Endothelial cell (in vitro differentiated cells): ENCODE measurements at regions not wholly inside any gene's neighbourhood (a gene's known extent, or its start where the extent isn't known, plus 50 kb on each side); places are given as distances from the start of the nearest gene placed in this dataset.

ENCODE experiments used
- DNase-seq: peaks from one replicate; pipeline ENCODE4 v3.0.0; 2021; ENCODE audit warnings: low spot score
- H3K27ac Mint-ChIP-seq: one replicate; pipeline ENCODE4 v1.8.0; 2021; ENCODE audit warnings: mixed read lengths, inconsistent platforms; ENCODE audit not compliant: unreplicated experiment
- H3K27me3 Mint-ChIP-seq: one replicate; pipeline ENCODE4 v1.8.0; 2021; ENCODE audit warnings: mild to moderate bottlenecking, moderate library complexity, mixed read lengths, inconsistent platforms; ENCODE audit not compliant: unreplicated experiment
- H3K36me3 Mint-ChIP-seq: one replicate; pipeline ENCODE4 v1.8.0; 2021; ENCODE audit warnings: mild to moderate bottlenecking, low read depth, mixed read lengths, inconsistent platforms; ENCODE audit not compliant: unreplicated experiment
- H3K4me1 Mint-ChIP-seq: one replicate; pipeline ENCODE4 v1.8.0; 2021; ENCODE audit warnings: mild to moderate bottlenecking, mixed read lengths, inconsistent platforms; ENCODE audit not compliant: unreplicated experiment
- H3K4me3 Mint-ChIP-seq: one replicate; pipeline ENCODE4 v1.8.0; 2021; ENCODE audit warnings: mild to moderate bottlenecking, mixed read lengths, inconsistent platforms; ENCODE audit not compliant: unreplicated experiment
- H3K9me3 Mint-ChIP-seq: one replicate; pipeline ENCODE4 v1.8.0; 2021; ENCODE audit warnings: mixed read lengths, inconsistent platforms; ENCODE audit not compliant: unreplicated experiment
- TF ChIP-seq, protein P1 (sequence below): fragments of 200-600 bp; sonication (generic); IDR thresholded peaks from one replicate; pipeline ENCODE4 v1.5.0; 2021; ENCODE audit warnings: antibody characterized with exemption; ENCODE audit not compliant: unreplicated experiment

DNA sequence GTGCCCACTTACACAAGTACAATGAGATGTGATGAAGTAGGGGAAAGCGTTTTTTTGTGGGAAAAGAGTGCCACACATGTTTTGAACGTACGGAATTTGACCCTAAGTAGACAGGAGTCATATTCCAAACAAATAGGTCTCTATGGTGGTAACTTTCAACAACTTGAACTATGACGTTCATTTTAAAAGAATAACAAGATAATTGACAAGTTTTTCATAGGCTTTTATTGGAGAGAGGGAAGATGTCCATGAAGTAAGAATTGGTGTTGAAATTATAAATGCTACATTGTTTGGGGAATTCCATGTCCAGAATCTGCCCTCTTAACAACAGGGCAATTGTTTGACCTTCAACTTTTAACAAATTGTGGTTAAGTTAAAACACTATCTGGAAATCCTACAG, 126.5 kb downstream of the GASK1B start:
- Mint-ChIP-seq H3K27ac (no peak overlapping the region), H3K4me3 (no peak overlapping the region), H3K27me3 (no peaks in the 10 kb centered on the region), H3K4me1 (no peaks in the 10 kb centered on the region), H3K36me3 (no peaks in the 10 kb centered on the region), H3K9me3 (no peaks in the 10 kb centered on the region)
- DNase-seq: no peak
- TF ChIP-seq, protein P1, sequence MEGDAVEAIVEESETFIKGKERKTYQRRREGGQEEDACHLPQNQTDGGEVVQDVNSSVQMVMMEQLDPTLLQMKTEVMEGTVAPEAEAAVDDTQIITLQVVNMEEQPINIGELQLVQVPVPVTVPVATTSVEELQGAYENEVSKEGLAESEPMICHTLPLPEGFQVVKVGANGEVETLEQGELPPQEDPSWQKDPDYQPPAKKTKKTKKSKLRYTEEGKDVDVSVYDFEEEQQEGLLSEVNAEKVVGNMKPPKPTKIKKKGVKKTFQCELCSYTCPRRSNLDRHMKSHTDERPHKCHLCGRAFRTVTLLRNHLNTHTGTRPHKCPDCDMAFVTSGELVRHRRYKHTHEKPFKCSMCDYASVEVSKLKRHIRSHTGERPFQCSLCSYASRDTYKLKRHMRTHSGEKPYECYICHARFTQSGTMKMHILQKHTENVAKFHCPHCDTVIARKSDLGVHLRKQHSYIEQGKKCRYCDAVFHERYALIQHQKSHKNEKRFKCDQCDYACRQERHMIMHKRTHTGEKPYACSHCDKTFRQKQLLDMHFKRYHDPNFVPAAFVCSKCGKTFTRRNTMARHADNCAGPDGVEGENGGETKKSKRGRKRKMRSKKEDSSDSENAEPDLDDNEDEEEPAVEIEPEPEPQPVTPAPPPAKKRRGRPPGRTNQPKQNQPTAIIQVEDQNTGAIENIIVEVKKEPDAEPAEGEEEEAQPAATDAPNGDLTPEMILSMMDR: no peak

DNA sequence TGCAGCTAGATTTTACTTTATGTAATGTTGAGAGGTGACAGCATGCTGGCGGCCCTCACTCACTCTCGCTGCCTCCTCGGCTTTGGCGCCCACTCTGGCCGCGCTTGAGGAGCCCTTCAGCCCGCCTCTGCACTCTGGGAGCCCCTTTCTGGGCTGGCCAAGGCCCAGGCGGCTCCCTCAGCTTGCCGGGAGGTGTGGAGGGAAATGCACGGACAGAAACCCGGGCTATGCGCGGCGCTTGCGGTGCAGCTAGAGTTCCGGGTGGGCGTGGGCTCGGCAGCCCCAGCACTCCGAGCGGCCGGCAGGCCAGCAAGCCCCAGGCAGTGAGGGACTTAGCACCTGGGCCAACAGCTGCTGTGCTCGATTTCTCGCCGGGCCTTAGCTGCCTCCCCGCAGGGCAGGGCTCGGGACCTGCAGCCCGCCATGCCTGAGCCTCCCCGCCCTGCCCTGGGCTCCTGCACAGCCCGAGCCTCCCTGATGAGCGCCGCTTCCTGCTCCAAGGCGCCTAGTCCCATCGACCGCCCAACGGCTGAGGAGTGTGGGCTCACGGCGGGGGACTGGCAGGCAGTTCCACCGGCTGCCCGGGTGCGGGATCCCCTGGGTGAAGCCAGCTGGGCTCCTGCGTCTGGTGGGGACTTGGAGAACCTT, 128.7 kb downstream of the GASK1B start:
- no peaks in the 10 kb centered on the region for H3K4me1 Mint-ChIP-seq
- H3K27me3 Mint-ChIP-seq: no peaks in the 10 kb centered on the region
- H3K36me3 Mint-ChIP-seq: no peaks in the 10 kb centered on the region
- H3K27ac Mint-ChIP-seq: no peak overlapping the region
- no peak overlapping the region for H3K4me3 Mint-ChIP-seq
- TF ChIP-seq, protein P1: no peak
- no peak for DNase-seq
- H3K9me3 Mint-ChIP-seq: no peaks in the 10 kb centered on the region

DNA sequence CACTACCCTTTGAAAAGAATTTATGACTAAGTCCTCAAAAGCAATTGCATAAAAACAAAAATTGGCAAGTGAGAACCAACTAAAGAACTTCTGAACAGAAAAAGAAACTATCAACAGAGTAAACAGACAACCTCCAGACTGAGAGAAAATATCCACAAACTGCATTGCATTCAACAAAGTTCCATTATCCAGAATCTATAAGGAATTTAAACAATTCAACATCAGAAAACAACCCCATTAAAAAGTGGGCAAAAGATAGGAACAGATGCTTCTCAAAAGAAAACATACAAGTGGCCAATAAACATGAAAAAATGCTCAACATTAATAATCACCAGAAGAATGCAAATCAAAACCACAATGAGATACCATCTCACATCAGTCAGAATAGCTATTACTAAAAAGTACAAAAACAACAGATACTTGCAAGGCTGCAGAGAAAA, 130.2 kb downstream of the GASK1B start:
- no peak overlapping the region for H3K4me3 Mint-ChIP-seq
- H3K27me3 Mint-ChIP-seq: no peaks in the 10 kb centered on the region
- H3K36me3 Mint-ChIP-seq: no peaks in the 10 kb centered on the region

DNA sequence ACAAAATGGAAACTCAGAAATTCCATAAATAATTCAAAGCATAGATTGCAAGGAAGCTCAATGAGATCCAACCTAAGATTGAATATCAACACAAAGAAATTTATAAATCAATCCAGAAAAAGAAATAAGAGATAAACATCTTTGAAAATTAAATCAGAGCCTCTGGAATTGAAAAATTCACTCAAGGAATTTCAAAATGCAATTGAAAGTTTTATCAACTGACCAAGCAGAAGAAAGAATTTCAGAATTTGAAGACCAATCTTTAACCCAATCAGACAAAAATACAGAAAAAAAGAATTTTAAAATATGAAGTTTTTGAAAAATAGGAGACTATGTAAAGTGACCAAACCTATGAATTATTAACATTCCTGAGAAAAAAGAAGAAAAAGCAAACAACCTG, 134.1 kb downstream of the GASK1B start:
- TF ChIP-seq, protein P1: no peak
- no peaks in the 10 kb centered on the region for H3K9me3 Mint-ChIP-seq
- no peak overlapping the region for H3K27ac Mint-ChIP-seq
- DNase-seq: no peak
- H3K4me3 Mint-ChIP-seq: no peak overlapping the region
- H3K36me3 Mint-ChIP-seq: no peaks in the 10 kb centered on the region
- H3K4me1 Mint-ChIP-seq: peaks cover 14% of the 10 kb centered on the region
- H3K27me3 Mint-ChIP-seq: no peaks in the 10 kb centered on the region

More for the DNA sequence above, 130.2 kb downstream of the GASK1B start:
- TF ChIP-seq, protein P1: no peak
- no peaks in the 10 kb centered on the region for H3K9me3 Mint-ChIP-seq
- DNase-seq: no peak
- H3K4me1 Mint-ChIP-seq: no peaks in the 10 kb centered on the region
- no peak overlapping the region for H3K27ac Mint-ChIP-seq

DNA sequence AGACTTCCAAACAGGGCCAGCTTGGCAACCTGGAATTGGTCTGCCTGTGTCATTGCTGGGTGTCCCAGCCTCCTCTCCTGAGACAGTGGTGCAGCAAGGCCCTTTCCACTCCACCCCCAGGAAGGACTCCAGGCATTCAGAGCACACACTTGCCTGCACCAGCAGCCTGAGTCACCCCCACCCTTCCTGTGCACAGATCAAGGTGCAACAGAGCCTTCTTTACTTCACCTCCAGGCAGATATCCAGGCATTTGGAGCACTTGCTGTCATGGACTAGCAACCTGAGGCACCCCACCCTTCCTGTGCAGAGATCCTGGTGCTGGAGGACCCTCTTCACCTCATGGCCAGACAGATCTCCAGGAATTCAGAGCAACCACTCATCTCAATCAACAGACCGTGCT, 135.8 kb downstream of the GASK1B start:
- Mint-ChIP-seq H3K27ac (no peak overlapping the region), H3K36me3 (no peaks in the 10 kb centered on the region), H3K4me1 (peaks cover 31% of the 10 kb centered on the region), H3K27me3 (no peaks in the 10 kb centered on the region), H3K9me3 (no peaks in the 10 kb centered on the region), H3K4me3 (no peak overlapping the region)
- DNase-seq: no peak
- TF ChIP-seq, protein P1: no peak
